Keratinocyte (primary cell): ENCODE measurements at regions not wholly inside any gene's neighbourhood (a gene's known extent, or its start where the extent isn't known, plus 50 kb on each side); places are given as distances from the start of the nearest gene placed in this dataset.
A peak's percentile ranks its signal among the peaks of the same experiment; 100 is the strongest.

ENCODE experiments used
- DNase-seq: peaks from one replicate; pipeline ENCODE4 v3.0.0-alpha.2; 2011; ENCODE audit warnings: low read depth, missing footprints, low spot score
- FAIRE-seq: peaks from 2 replicates; lab custom pipeline; 2011; peaks lifted over from hg19 to GRCh38; lab: Jason Lieb, UNC
- H2AFZ ChIP-seq: 2 replicates; pipeline ENCODE4 v1.6.0; 2012; ENCODE audit warnings: low read length, control low read depth, inconsistent platforms; ENCODE audit not compliant: control insufficient read depth
- H3K27ac ChIP-seq: 2 replicates; pipeline ENCODE4 v1.5.1; 2011; ENCODE audit warnings: low read length; ENCODE audit not compliant: control insufficient read depth, insufficient read depth
- H3K27me3 ChIP-seq: 3 replicates; pipeline ENCODE4 v1.6.0; 2011; ENCODE audit warnings: low read length; ENCODE audit not compliant: control insufficient read depth, insufficient read depth; ENCODE audit errors: extremely low read depth
- H3K36me3 ChIP-seq, 2 experiments: 2 replicates in 1 of 2; 3 replicates in 1 of 2; pipeline ENCODE4 v1.5.1; 2011; ENCODE audit warnings: low read length in 2 of 2, mild to moderate bottlenecking in 1 of 2; ENCODE audit not compliant: control insufficient read depth in 2 of 2, insufficient read depth in 2 of 2; ENCODE audit errors: extremely low read depth in 1 of 2
- H3K4me1 ChIP-seq: 3 replicates; pipeline ENCODE4 v1.5.1; 2011; ENCODE audit warnings: low read length; ENCODE audit not compliant: control insufficient read depth, insufficient read depth; ENCODE audit errors: extremely low read depth
- H3K4me2 ChIP-seq: 3 replicates; pipeline ENCODE4 v1.6.0; 2011; ENCODE audit warnings: low read depth, low read length; ENCODE audit not compliant: control insufficient read depth, insufficient read depth; ENCODE audit errors: extremely low read depth
- H3K4me3 ChIP-seq, 3 experiments: fragments of 200-600 bp in 1 of 3; sonication (generic) in 1 of 3; 2 replicates in 2 of 3; 3 replicates in 1 of 3; pipeline ENCODE4 v1.5.1; 2011 to 2016; ENCODE audit warnings: low read length in 3 of 3, mild to moderate bottlenecking in 3 of 3, control low read depth in 2 of 3, inconsistent platforms in 1 of 3, low read depth in 1 of 3, mixed read lengths in 1 of 3, mixed run types in 1 of 3, moderate library complexity in 1 of 3; ENCODE audit not compliant: control insufficient read depth in 2 of 3, insufficient read depth in 2 of 3; ENCODE audit errors: extremely low read depth in 1 of 3
- H3K79me2 ChIP-seq: 2 replicates; pipeline ENCODE4 v1.6.0; 2012; ENCODE audit warnings: low read length; ENCODE audit not compliant: control insufficient read depth, insufficient read depth
- H3K9ac ChIP-seq: 3 replicates; pipeline ENCODE4 v1.6.0; 2011; ENCODE audit warnings: low read length; ENCODE audit not compliant: control insufficient read depth, insufficient read depth; ENCODE audit errors: extremely low read depth
- H3K9me1 ChIP-seq: 3 replicates; pipeline ENCODE4 v1.6.0; 2011; ENCODE audit warnings: low read length; ENCODE audit not compliant: control insufficient read depth, insufficient read depth; ENCODE audit errors: extremely low read depth
- H3K9me3 ChIP-seq: 2 replicates; pipeline ENCODE4 v1.5.1; 2012; ENCODE audit warnings: low read depth, low read length; ENCODE audit not compliant: control insufficient read depth
- H4K20me1 ChIP-seq: 3 replicates; pipeline ENCODE4 v1.6.0; 2011; ENCODE audit warnings: low read length; ENCODE audit not compliant: control insufficient read depth, insufficient read depth; ENCODE audit errors: extremely low read depth
- EZH2 ChIP-seq: IDR thresholded peaks from one replicate; pipeline ENCODE4 v1.6.1; 2012; ENCODE audit warnings: inconsistent platforms, mild to moderate bottlenecking, low read length, moderate library complexity
- dilution Hi-C: fragments of 300-500 bp; cut with MboI; formaldehyde crosslinking; loops from one replicate; pipeline ENCODE4 v1.7.0; 2020; ENCODE audit warnings: low sequenced_read_pairs; ENCODE audit not compliant: extremely low pct_ligation_motif_present
- TF ChIP-seq, protein P1 (sequence below), 3 experiments: IDR thresholded peaks in 1 of 3; conservative IDR thresholded peaks in 1 of 3; optimal IDR thresholded peaks in 1 of 3; 2 replicates in 2 of 3; 3 replicates in 1 of 3; pipeline versions ENCODE3 to v1.5.1; 2011; ENCODE audit warnings: low read length in 3 of 3, mild to moderate bottlenecking in 3 of 3, moderate library complexity in 2 of 3, control low read depth in 1 of 3, inconsistent platforms in 1 of 3; ENCODE audit not compliant: insufficient read depth in 2 of 3; ENCODE audit errors: extremely low read depth in 1 of 3

DNA sequence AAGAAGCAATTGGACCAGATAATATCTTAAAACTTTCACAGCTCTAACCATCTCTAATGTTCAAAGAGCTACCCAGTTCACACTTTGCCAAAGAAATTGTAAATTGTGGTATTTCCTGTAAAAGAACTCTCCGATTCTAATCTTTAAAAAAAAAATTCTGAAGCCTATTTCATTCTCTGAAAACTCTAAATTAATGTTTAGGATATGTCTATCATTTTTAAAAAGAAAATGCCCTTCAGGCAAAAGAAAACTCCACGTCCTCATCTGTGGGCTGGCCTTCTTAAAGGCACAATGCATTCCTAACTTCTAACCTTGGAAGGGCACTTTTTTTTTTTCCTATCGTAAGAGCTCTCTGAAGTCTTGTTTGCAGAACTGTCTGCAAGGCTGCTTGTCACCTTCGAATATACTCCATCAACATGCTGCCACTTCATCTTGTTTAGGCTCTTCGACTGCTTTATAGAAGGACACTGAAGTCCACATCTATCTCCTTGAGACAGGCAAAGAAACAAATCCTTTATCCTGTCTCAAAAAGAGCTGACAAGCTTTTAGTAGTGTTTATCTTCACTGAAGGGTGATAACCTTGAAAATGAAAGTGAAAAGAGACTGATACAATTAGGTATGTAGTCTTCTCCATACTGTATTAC lies 124.3 kb upstream of the SLC39A10 start:
- no peak overlapping the region for H3K4me3 ChIP-seq
- H3K27ac ChIP-seq: no peak overlapping the region
- H4K20me1 ChIP-seq: no peaks in the 10 kb centered on the region
- DNase-seq: no peak
- TF ChIP-seq, protein P1, sequence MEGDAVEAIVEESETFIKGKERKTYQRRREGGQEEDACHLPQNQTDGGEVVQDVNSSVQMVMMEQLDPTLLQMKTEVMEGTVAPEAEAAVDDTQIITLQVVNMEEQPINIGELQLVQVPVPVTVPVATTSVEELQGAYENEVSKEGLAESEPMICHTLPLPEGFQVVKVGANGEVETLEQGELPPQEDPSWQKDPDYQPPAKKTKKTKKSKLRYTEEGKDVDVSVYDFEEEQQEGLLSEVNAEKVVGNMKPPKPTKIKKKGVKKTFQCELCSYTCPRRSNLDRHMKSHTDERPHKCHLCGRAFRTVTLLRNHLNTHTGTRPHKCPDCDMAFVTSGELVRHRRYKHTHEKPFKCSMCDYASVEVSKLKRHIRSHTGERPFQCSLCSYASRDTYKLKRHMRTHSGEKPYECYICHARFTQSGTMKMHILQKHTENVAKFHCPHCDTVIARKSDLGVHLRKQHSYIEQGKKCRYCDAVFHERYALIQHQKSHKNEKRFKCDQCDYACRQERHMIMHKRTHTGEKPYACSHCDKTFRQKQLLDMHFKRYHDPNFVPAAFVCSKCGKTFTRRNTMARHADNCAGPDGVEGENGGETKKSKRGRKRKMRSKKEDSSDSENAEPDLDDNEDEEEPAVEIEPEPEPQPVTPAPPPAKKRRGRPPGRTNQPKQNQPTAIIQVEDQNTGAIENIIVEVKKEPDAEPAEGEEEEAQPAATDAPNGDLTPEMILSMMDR (optimal IDR thresholded peaks at IDR 0.05 in 1 of 3, IDR thresholded peaks at IDR 0.05 in 1 of 3, conservative IDR thresholded peaks at IDR 0.05 in 1 of 3; ENCODE audit: extremely low read depth in 1 of 3, insufficient read depth in 2 of 3, low read length in 3 of 3): no peak
- no peak for TF ChIP-seq EZH2
- dilution Hi-C loops: no loop called here
- FAIRE-seq: no peak
- H2AFZ ChIP-seq: peak overlapping the region; percentile 0
- H3K27me3 ChIP-seq: no peaks in the 10 kb centered on the region
- peak overlapping the region; percentile 15 for H3K4me2 ChIP-seq
- no peaks in the 10 kb centered on the region for H3K79me2 ChIP-seq
- H3K36me3 ChIP-seq: no peaks in the 10 kb centered on the region
- H3K4me1 ChIP-seq: peaks cover 11% of the 10 kb centered on the region
- H3K9ac ChIP-seq: no peak overlapping the region
- H3K9me3 ChIP-seq: no peaks in the 10 kb centered on the region
- no peaks in the 10 kb centered on the region for H3K9me1 ChIP-seq

GRCh38 chr2:195532255-195532627 lies 124.8 kb upstream of the SLC39A10 start:
- H3K4me1 ChIP-seq: peaks cover 11% of the 10 kb centered on the region
- H3K79me2 ChIP-seq: no peaks in the 10 kb centered on the region
- FAIRE-seq (no peak), DNase-seq (no peak)
- dilution Hi-C loops: no loop called here
- no peaks in the 10 kb centered on the region for H4K20me1 ChIP-seq
- H3K4me2 ChIP-seq: peak overlapping the region; percentile 15
- no peak for TF ChIP-seq EZH2
- TF ChIP-seq, protein P1 (optimal IDR thresholded peaks at IDR 0.05 in 1 of 3, IDR thresholded peaks at IDR 0.05 in 1 of 3, conservative IDR thresholded peaks at IDR 0.05 in 1 of 3; ENCODE audit: extremely low read depth in 1 of 3, insufficient read depth in 2 of 3, low read length in 3 of 3): no peak
- H3K27me3 ChIP-seq: no peaks in the 10 kb centered on the region
- no peaks in the 10 kb centered on the region for H3K9me1 ChIP-seq
- no peak overlapping the region for H3K4me3 ChIP-seq
- peak overlapping the region; percentile 0 for H2AFZ ChIP-seq
- no peaks in the 10 kb centered on the region for H3K36me3 ChIP-seq
- H3K9ac ChIP-seq: no peak overlapping the region
- no peak overlapping the region for H3K27ac ChIP-seq
- no peaks in the 10 kb centered on the region for H3K9me3 ChIP-seq
